SU-DHL-6 (cell line): ENCODE measurements at regions not wholly inside any gene's neighbourhood (a gene's known extent, or its start where the extent isn't known, plus 50 kb on each side); places are given as distances from the start of the nearest gene placed in this dataset.

Experiments used
- H2AFZ ChIP-seq: fragments of 200-600 bp; sonication (generic); 2 replicates; pipeline ENCODE4 v1.6.1; 2014; ENCODE audit warnings: low read depth, mild to moderate bottlenecking, moderate library complexity, mixed read lengths, antibody characterized with exemption, low read length; ENCODE audit not compliant: severe bottlenecking
- H3F3A ChIP-seq: fragments of 200-600 bp; shearing (Covaris generic); 2 replicates; pipeline ENCODE4 v1.6.0; 2016; ENCODE audit warnings: antibody characterized with exemption, mild to moderate bottlenecking; ENCODE audit not compliant: insufficient read depth
- H3K27ac ChIP-seq: fragments of 200-600 bp; sonication (generic); 2 replicates; pipeline ENCODE4 v1.5.1; 2016; ENCODE audit warnings: low read depth, mild to moderate bottlenecking, low read length, moderate library complexity, mixed read lengths
- H3K27me3 ChIP-seq: fragments of 200-600 bp; sonication (generic), shearing (Covaris generic); 2 replicates; pipeline ENCODE4 v1.6.0; 2014; ENCODE audit warnings: mild to moderate bottlenecking, low read length
- H3K36me3 ChIP-seq: fragments of 200-600 bp; sonication (generic); 2 replicates; pipeline ENCODE4 v1.6.1; 2014; ENCODE audit warnings: mild to moderate bottlenecking, low read length, mixed read lengths
- H3K4me2 ChIP-seq: fragments of 300-600, 200-600 bp; shearing (Covaris generic), sonication (generic); 2 replicates; pipeline ENCODE4 v1.6.0; 2014; ENCODE audit warnings: low read length, low read depth, mild to moderate bottlenecking; ENCODE audit not compliant: poor library complexity, severe bottlenecking
- H3K4me3 ChIP-seq: fragments of 200-600 bp; sonication (generic); 2 replicates; pipeline ENCODE4 v1.5.1; 2014; ENCODE audit warnings: antibody characterized with exemption, low read length, mild to moderate bottlenecking, mixed read lengths; ENCODE audit not compliant: insufficient read depth, poor library complexity, severe bottlenecking
- H3K79me2 ChIP-seq: fragments of 200-600 bp; sonication (generic); 2 replicates; pipeline ENCODE4 v1.6.1; 2014; ENCODE audit warnings: mild to moderate bottlenecking, low read length, moderate library complexity; ENCODE audit not compliant: insufficient read depth
- H3K9ac ChIP-seq: fragments of 200-600 bp; sonication (generic); 2 replicates; pipeline ENCODE4 v1.7.0; 2014; ENCODE audit warnings: mild to moderate bottlenecking, low read length
- H3K9me2 ChIP-seq: fragments of 200-600 bp; sonication (generic); replicated peaks from 2 replicates; pipeline ENCODE4 v1.6.1; 2014; ENCODE audit warnings: low read length; ENCODE audit not compliant: insufficient read depth
- H3K9me3 ChIP-seq: fragments of 200-600 bp; sonication (generic); 2 replicates; pipeline ENCODE4 v1.6.1; 2014; ENCODE audit warnings: low read length, mixed read lengths; ENCODE audit not compliant: insufficient read depth
- H4K20me1 ChIP-seq: fragments of 200-600 bp; sonication (generic); 2 replicates; pipeline ENCODE4 v1.6.1; 2014; ENCODE audit warnings: low read depth, mild to moderate bottlenecking, antibody characterized with exemption, low read length, moderate library complexity, mixed read lengths
- EZH2phosphoT487 ChIP-seq: fragments of 200-600 bp; sonication (generic), shearing (Covaris generic); conservative IDR thresholded peaks from 2 replicates; pipeline ENCODE4 v1.6.1; 2018; ENCODE audit warnings: mild to moderate bottlenecking, antibody characterized with exemption, low read length, moderate library complexity, mixed read lengths
- TF ChIP-seq, protein P1 (sequence below): fragments of 200-600 bp; sonication (generic); IDR thresholded peaks from one replicate; pipeline ENCODE4 v1.5.1; 2017; ENCODE audit warnings: antibody characterized with exemption, mild to moderate bottlenecking, low read length, moderate library complexity; ENCODE audit not compliant: insufficient read depth, poor library complexity, severe bottlenecking

GRCh38 chr12:89129167-89129870 lies 223.0 kb downstream of the DUSP6 start:
- no peaks in the 10 kb centered on the region for H4K20me1 ChIP-seq

GRCh38 chr12:89126712-89127111 lies 225.6 kb downstream of the DUSP6 start:
- Histone ChIP-seq H3K9me3 (no peaks in the 10 kb centered on the region), H3K36me3 (no peaks in the 10 kb centered on the region), H3K4me2 (no peak overlapping the region), H3K9me2 (no peaks in the 10 kb centered on the region), H3K4me3 (no peak overlapping the region), H2AFZ (no peak overlapping the region), H3F3A (no peaks in the 10 kb centered on the region), H3K9ac (no peak overlapping the region), H3K27me3 (no peaks in the 10 kb centered on the region), H3K79me2 (no peaks in the 10 kb centered on the region), H4K20me1 (no peaks in the 10 kb centered on the region), H3K27ac (no peak overlapping the region)
- TF ChIP-seq EZH2phosphoT487, result no peak
- TF ChIP-seq, protein P1, sequence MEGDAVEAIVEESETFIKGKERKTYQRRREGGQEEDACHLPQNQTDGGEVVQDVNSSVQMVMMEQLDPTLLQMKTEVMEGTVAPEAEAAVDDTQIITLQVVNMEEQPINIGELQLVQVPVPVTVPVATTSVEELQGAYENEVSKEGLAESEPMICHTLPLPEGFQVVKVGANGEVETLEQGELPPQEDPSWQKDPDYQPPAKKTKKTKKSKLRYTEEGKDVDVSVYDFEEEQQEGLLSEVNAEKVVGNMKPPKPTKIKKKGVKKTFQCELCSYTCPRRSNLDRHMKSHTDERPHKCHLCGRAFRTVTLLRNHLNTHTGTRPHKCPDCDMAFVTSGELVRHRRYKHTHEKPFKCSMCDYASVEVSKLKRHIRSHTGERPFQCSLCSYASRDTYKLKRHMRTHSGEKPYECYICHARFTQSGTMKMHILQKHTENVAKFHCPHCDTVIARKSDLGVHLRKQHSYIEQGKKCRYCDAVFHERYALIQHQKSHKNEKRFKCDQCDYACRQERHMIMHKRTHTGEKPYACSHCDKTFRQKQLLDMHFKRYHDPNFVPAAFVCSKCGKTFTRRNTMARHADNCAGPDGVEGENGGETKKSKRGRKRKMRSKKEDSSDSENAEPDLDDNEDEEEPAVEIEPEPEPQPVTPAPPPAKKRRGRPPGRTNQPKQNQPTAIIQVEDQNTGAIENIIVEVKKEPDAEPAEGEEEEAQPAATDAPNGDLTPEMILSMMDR, result no peak

More at GRCh38 chr12:89129167-89129870, 223.0 kb downstream of the DUSP6 start:
- Histone ChIP-seq H3K9me3 (no peaks in the 10 kb centered on the region), H3K27ac (no peak overlapping the region), H3F3A (no peaks in the 10 kb centered on the region), H2AFZ (no peak overlapping the region), H3K27me3 (no peaks in the 10 kb centered on the region; the same call in 1 of the 2 replicates), H3K36me3 (no peaks in the 10 kb centered on the region), H3K4me3 (no peak overlapping the region), H3K9ac (no peak overlapping the region), H3K4me2 (no peak overlapping the region), H3K79me2 (no peaks in the 10 kb centered on the region), H3K9me2 (no peaks in the 10 kb centered on the region)
- TF ChIP-seq, protein P1, result no peak
- TF ChIP-seq EZH2phosphoT487, result no peak

- TF ChIP-seq EZH2phosphoT487, result no peak
- Histone ChIP-seq H3K27me3 (no peaks in the 10 kb centered on the region), H3F3A (no peaks in the 10 kb centered on the region), H2AFZ (no peak overlapping the region), H3K79me2 (no peaks in the 10 kb centered on the region), H3K4me3 (no peak overlapping the region), H3K4me2 (no peak overlapping the region), H3K9me3 (no peaks in the 10 kb centered on the region), H3K36me3 (no peaks in the 10 kb centered on the region), H3K9ac (no peak overlapping the region), H3K9me2 (no peaks in the 10 kb centered on the region), H4K20me1 (no peaks in the 10 kb centered on the region), H3K27ac (no peak overlapping the region)
These were observed 229.4 kb downstream of the DUSP6 start for GRCh38 chr12:89122852-89123251.

DNA sequence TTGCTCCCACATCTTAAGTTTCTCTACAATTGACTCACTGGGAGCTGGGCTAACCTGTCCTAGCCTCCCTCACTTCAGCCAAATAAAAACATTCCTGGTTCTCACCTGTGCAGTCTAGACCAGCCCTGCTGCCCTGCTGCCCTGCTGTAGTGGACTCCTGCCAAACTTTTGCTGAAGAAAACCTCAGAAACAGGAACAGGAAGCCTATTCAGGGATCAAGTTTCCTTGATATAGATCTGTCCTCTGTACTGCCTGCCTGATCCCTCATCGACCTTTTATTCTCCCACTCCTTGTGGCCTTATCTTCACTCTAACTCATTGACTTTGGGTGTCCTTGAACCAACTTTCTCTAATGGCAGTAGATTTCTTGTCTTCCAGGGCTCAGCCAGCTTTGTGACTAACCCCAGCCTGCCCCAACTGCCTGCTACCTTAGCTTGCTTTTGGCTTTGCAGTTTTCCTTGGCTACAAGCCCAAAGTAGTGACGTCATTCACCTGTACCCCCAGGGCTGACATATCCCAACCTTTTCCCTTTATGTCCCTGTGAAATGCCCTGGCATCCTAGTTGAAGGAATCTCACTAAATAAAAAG lies 234.8 kb downstream of the DUSP6 start:
- H3K9ac ChIP-seq, result no peak overlapping the region
- no peaks in the 10 kb centered on the region for H3K27me3 ChIP-seq
- H3F3A ChIP-seq, result no peaks in the 10 kb centered on the region
- no peak overlapping the region for H2AFZ ChIP-seq
- H4K20me1 ChIP-seq, result no peaks in the 10 kb centered on the region
- no peaks in the 10 kb centered on the region for H3K36me3 ChIP-seq
- H3K4me3 ChIP-seq, result no peak overlapping the region
- H3K9me2 ChIP-seq, result no peaks in the 10 kb centered on the region
- no peak for TF ChIP-seq EZH2phosphoT487
- TF ChIP-seq, protein P1, result no peak
- no peaks in the 10 kb centered on the region for H3K9me3 ChIP-seq
- no peak overlapping the region for H3K27ac ChIP-seq
- H3K4me2 ChIP-seq, result no peak overlapping the region
- H3K79me2 ChIP-seq, result no peaks in the 10 kb centered on the region
